Hepatocyte (in vitro differentiated cells): ENCODE measurements at regions not wholly inside any gene's neighbourhood (a gene's known extent, or its start where the extent isn't known, plus 50 kb on each side); places are given as distances from the start of the nearest gene placed in this dataset. TPM values are rescaled to one million over a fixed set of nuclear protein-coding genes. Genes with fewer than 3 reads are reported as not detected.

Experiments
- small RNA-seq: library from RNA; depleted of rRNA; stranded (forward); fragments of <200 nt; gene quantifications from one replicate; pipeline ENCODE3, GENCODE V24; 2014

Small RNA genes in the stretch of these regions (small RNA-seq; reads per million reads assigned to genes)
- not detected for gene RF00004
